Osteoblast (primary cell): ENCODE measurements at regions not wholly inside any gene's neighbourhood (a gene's known extent, or its start where the extent isn't known, plus 50 kb on each side); places are given as distances from the start of the nearest gene placed in this dataset.

Experiments used
- DNase-seq: peaks from one replicate; pipeline ENCODE4 v3.0.0; 2011; ENCODE audit warnings: low spot score, mixed read lengths; ENCODE audit not compliant: insufficient read length; ENCODE audit errors: missing footprints
- H2AFZ ChIP-seq: 2 replicates; pipeline ENCODE4 v1.6.0; 2011; ENCODE audit warnings: mild to moderate bottlenecking, low read length
- H3K27ac ChIP-seq: 2 replicates; pipeline ENCODE4 v1.5.1; 2011; ENCODE audit warnings: mild to moderate bottlenecking, low read depth, low read length, moderate library complexity
- H3K27me3 ChIP-seq: 2 replicates; pipeline ENCODE4 v1.6.0; 2012; ENCODE audit warnings: mild to moderate bottlenecking, control low read depth, inconsistent platforms, low read length, moderate library complexity; ENCODE audit not compliant: insufficient read depth
- H3K36me3 ChIP-seq: 2 replicates; pipeline ENCODE4 v1.5.1; 2011; ENCODE audit warnings: mild to moderate bottlenecking, low read length, control low read depth, moderate library complexity; ENCODE audit not compliant: insufficient read depth
- H3K4me1 ChIP-seq: 2 replicates; pipeline ENCODE4 v1.5.1; 2011; ENCODE audit warnings: mild to moderate bottlenecking, low read length, control low read depth, moderate library complexity; ENCODE audit not compliant: insufficient read depth
- H3K4me2 ChIP-seq: 2 replicates; pipeline ENCODE4 v1.6.0; 2011; ENCODE audit warnings: mild to moderate bottlenecking, low read length; ENCODE audit not compliant: insufficient read depth
- H3K4me3 ChIP-seq: fragments of 200-600 bp; sonication (generic); 3 replicates; pipeline ENCODE4 v1.5.1; 2012; ENCODE audit warnings: mild to moderate bottlenecking, low read length, inconsistent platforms; ENCODE audit not compliant: insufficient read depth
- H3K79me2 ChIP-seq: 2 replicates; pipeline ENCODE4 v1.6.0; 2012; ENCODE audit warnings: mild to moderate bottlenecking, low read length, control low read depth, inconsistent platforms; ENCODE audit not compliant: insufficient read depth
- H3K9me3 ChIP-seq: 2 replicates; pipeline ENCODE4 v1.5.1; 2011; ENCODE audit warnings: low read depth, low read length, control low read depth
- H4K20me1 ChIP-seq: 2 replicates; pipeline ENCODE4 v1.6.0; 2012; ENCODE audit warnings: mild to moderate bottlenecking, low read length, control low read depth; ENCODE audit not compliant: insufficient read depth
- TF ChIP-seq, protein P1 (sequence below): IDR thresholded peaks from 2 replicates; pipeline ENCODE4 v1.5.1; 2011; ENCODE audit warnings: mild to moderate bottlenecking, low read depth, low read length, moderate library complexity; ENCODE audit errors: extremely low read depth

DNA sequence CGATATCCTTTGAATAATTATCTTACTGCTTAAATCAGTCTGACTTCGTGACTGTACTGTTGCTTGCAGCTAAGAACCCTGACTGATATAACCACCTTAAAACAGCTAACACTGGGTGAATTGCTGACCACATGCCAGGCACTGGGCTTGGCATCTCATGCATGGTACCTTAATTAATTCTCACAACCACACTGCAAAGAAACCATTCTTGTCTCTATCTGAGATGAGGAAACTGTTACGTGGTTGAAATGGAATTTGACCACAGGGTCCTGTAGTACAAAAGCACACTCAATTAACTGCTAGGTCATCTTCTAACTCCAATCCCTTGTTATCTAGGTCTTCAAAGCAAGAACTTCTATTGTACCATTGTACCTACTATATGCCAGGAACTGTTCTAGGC is 92.7 kb upstream of the PRICKLE2 start:
- DNase-seq = no peak
- Histone ChIP-seq H4K20me1 (no peaks in the 10 kb centered on the region), H3K9me3 (no peaks in the 10 kb centered on the region), H3K27ac (no peak overlapping the region), H3K79me2 (no peaks in the 10 kb centered on the region), H3K4me3 (no peak overlapping the region), H3K4me2 (no peak overlapping the region), H3K27me3 (no peaks in the 10 kb centered on the region), H3K4me1 (peaks cover 10% of the 10 kb centered on the region), H3K36me3 (no peaks in the 10 kb centered on the region), H2AFZ (no peak overlapping the region)
- TF ChIP-seq, protein P1, sequence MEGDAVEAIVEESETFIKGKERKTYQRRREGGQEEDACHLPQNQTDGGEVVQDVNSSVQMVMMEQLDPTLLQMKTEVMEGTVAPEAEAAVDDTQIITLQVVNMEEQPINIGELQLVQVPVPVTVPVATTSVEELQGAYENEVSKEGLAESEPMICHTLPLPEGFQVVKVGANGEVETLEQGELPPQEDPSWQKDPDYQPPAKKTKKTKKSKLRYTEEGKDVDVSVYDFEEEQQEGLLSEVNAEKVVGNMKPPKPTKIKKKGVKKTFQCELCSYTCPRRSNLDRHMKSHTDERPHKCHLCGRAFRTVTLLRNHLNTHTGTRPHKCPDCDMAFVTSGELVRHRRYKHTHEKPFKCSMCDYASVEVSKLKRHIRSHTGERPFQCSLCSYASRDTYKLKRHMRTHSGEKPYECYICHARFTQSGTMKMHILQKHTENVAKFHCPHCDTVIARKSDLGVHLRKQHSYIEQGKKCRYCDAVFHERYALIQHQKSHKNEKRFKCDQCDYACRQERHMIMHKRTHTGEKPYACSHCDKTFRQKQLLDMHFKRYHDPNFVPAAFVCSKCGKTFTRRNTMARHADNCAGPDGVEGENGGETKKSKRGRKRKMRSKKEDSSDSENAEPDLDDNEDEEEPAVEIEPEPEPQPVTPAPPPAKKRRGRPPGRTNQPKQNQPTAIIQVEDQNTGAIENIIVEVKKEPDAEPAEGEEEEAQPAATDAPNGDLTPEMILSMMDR = no peak

DNA sequence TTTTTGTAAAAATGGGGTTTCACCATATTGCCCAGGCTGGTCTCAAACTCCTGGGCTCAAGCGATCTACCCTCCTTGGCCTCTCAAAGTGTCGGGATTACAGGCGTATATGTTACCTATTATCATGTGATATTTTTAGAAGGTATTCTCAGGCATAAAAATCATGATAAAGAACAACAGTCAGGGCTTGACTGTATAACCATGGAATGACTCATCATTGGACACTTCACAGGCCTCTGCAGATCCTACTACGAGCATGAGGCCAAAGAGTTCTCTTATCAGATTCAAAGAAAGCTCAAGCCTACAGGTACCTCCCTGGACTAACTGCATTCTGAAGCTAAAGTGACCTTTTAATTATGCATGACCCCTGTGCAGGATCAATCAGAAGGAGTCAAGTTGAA is 91.7 kb upstream of the PRICKLE2 start:
- no peak overlapping the region for H3K27ac ChIP-seq
- H3K79me2 ChIP-seq = no peaks in the 10 kb centered on the region
- no peak overlapping the region for H2AFZ ChIP-seq
- no peak overlapping the region for H3K4me3 ChIP-seq
- H3K9me3 ChIP-seq = no peaks in the 10 kb centered on the region
- no peaks in the 10 kb centered on the region for H3K27me3 ChIP-seq
- H4K20me1 ChIP-seq = no peaks in the 10 kb centered on the region
- DNase-seq = no peak
- no peaks in the 10 kb centered on the region for H3K36me3 ChIP-seq
- H3K4me1 ChIP-seq = peaks cover 9% of the 10 kb centered on the region
- TF ChIP-seq, protein P1 = no peak
- H3K4me2 ChIP-seq = no peak overlapping the region

DNA sequence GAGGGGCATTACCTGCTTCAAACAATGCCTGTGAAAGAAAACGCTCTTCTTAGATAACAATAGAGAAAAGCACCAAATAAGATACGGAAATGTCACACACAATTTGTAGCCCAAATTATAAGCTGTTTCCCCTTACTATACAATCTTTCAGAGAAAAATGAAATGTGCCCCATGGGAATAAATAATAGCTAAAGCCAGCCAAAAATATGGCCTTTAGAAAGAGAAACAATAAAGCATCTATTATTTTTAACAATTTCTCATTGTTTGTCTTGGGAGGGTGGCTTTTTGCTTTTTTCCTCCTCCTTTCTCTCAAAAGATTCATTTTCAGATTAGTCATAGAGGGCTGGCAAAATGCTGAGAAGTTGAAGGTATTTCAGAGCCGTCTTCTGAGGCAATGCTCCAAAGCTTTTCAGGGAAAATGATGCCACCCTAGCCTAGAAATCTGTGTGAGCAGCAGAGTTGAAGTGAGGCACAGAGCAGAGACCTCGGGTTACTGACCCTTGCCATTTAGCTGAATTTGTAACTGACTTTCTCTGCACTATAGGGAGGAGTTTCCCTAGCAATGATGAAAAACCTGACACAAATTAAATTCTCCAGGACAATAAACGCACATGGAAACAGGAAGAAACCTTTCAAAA is 86.3 kb upstream of the PRICKLE2 start:
- no peaks in the 10 kb centered on the region for H4K20me1 ChIP-seq
- no peak overlapping the region for H3K4me3 ChIP-seq
- H3K79me2 ChIP-seq = no peaks in the 10 kb centered on the region
- H3K4me2 ChIP-seq = peak overlapping the region; percentile 35
- H2AFZ ChIP-seq = no peak overlapping the region
- no peaks in the 10 kb centered on the region for H3K27me3 ChIP-seq
- TF ChIP-seq, protein P1 = no peak
- peak; percentile 87 for DNase-seq
- H3K4me1 ChIP-seq = peaks cover 9% of the 10 kb centered on the region
- H3K27ac ChIP-seq = no peak overlapping the region
- H3K9me3 ChIP-seq = no peaks in the 10 kb centered on the region
- H3K36me3 ChIP-seq = no peaks in the 10 kb centered on the region

DNA sequence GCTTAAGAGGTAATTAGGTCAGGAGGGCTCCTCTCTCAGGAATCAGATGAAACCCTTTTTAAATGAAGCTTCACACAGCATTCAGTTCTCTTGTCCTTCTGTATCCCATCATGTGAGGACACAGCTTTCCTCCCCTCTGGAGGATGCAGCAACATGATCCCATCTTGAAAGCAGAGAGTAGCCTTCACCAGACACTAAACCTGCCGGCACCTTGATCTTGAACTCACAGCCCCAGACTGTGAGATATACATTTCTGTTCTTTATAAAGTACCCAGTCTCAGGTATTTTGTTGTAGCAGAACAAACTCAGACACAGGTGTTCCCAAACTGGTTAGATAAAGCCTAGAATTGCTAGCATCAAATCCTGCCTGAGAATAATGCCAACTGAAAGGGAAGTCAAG is 83.7 kb upstream of the PRICKLE2 start:
- no peak for DNase-seq
- H3K27me3 ChIP-seq = no peaks in the 10 kb centered on the region
- no peaks in the 10 kb centered on the region for H3K36me3 ChIP-seq
- H3K4me1 ChIP-seq = peaks cover 9% of the 10 kb centered on the region
- H2AFZ ChIP-seq = no peak overlapping the region
- no peaks in the 10 kb centered on the region for H3K79me2 ChIP-seq
- no peak overlapping the region for H3K27ac ChIP-seq
- TF ChIP-seq, protein P1 = no peak
- no peaks in the 10 kb centered on the region for H3K9me3 ChIP-seq
- H3K4me3 ChIP-seq = no peak overlapping the region
- no peak overlapping the region for H3K4me2 ChIP-seq
- H4K20me1 ChIP-seq = no peaks in the 10 kb centered on the region
